Activated T-helper 1 cell treated with anti-CD3 and anti-CD28 coated beads, Interleukin-2, amount 50 U/mL, for 16 hours (primary cell): ENCODE measurements at regions not wholly inside any gene's neighbourhood (a gene's known extent, or its start where the extent isn't known, plus 50 kb on each side); places are given as distances from the start of the nearest gene placed in this dataset.
"Not testable (repeated sequence)": the region's sequence is repeated elsewhere in the genome, so short reads cannot be mapped to it uniquely, and the experiment has no call there.

ENCODE experiments used
- DNase-seq, 2 donors: peaks; one replicate each; pipeline ENCODE4 v3.0.0-alpha.2; 2020; ENCODE audit warnings: low read depth in 1 of 2, low spot score in 1 of 2

DNA sequence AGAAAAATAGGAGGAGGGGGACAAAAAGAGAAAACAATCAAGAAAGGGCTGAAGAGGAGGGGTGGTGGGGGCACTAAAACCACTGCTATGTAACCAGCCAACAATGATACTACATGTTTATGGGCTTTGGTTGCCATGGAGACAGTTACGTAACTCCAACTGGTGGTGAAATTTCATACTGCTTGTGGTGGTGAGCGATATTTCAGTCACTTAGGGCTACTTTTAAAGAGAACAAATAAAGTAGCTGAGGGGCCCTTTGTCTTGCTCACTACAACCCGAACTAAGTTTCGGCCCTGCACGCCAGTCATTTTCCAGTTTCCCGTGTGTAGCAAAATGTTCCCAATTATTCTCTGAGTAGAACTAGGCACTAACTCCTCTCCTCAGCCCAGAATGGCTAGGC is 275.2 kb upstream of the EDA2R start:
- DNase-seq, result no peak

DNA sequence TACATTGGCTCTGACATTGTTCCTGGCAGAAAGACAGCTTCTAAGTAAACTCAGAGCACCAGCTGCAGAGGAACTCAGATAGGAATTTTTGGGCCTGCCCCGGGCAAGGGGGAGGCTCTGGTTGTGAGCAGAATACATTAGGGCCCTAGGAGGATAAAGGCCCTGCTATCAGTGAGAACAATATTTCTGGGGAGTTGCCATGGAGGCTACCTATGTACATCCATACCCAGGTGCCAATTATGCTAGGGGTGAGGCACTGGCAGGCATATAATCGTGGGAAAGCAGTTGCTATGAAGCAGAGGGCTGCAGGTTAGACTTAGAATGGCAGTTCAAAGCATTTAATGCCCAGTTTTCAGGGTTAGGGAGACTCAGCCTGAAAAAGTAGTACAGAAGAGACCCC is 273.5 kb upstream of the EDA2R start:
- DNase-seq, result no peak

DNA sequence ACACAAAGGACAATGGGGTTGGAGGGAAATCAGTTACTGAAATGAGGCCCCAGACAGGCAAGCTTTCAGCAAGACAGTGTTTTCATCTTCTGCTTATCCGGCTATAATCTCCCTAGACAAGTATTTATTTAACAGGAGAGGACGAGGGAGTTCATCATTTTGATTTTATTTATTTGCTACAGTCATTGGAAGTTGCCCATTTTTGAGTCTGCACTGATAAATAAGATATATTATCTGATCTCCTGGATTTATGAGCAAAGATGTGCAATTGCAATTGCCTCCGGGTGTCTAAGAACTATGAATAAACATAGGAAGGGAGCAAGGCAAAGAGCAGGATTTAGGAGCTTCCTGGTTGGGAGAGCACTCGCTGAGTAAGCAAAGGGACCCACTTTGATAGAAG is 263.2 kb upstream of the EDA2R start:
- no peak for DNase-seq

DNA sequence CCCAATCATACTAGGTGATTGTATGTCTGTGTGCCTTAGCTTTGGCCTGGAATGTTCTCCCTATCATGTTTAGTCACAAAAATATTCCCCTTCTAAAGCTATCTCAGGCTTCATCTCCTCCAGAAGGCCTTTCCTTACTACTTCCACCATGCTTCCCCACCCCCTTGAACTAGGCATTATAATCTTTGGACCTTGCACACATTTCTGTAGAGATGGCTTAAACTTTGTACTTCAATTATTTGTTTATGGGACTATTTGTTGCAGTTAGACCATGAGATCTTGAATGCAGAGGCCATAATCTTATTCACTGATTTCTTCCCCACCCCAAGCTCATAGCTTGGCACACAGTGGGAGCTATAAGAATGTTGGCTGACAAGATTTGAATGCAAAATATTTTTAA is 262.0 kb upstream of the EDA2R start:
- DNase-seq, result no peak

DNA sequence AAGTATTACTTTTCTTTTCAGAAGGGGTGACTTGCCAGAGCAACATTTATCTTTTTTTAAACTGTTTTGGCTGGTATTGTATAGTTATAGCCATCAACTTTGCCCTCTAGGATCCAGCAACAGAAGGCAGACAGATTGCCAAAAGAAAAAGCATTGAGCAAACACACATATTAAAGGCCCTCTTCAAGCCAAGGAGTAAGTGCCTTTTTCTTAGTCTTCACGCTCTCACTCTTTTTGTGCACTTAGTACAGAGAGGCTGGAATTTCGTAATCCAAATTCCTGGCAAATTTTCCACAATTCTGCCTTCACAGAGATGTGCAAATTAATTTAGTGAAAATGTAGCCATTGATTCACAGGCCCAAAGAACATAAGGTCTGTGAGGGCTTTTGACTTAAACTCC is 253.1 kb upstream of the EDA2R start:
- DNase-seq, result no peak

DNA sequence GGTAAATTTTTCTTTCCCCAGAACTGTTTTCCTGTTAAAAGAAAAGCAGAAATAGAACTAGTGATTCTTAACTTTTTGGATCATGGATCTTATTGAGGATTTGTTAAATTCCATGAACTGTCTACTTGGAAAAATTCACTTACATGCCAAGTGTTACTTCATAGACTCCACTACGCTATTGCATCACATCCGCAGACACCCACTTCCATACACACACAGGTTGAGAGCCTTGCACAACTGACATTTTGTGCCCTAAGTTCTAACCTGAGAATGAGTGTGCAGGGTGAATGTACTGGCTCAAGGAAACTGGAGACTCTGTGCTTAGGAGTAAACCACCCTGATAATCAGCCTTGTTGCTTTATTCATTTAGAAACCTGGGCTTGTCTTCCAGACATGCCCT is 250.5 kb upstream of the EDA2R start:
- DNase-seq, result no peak

DNA sequence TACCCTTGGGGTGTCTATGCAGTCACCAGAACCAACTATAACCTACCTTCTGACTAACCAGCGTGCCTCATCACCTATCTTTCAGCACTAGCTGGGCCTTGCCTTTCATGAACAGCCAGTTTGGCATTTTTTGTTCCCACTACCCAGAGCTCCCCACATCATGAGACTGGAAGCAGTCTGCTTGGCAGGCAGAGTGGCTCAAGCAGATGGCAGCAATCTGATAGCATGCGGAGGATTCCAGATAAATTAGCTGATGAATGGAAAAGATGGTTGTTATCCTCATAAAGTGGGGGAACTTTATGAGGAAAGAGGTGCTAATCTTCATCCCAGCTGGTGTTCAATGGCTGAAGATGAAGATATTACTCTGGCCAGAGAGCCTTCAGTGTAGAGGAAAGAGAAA is 243.2 kb upstream of the EDA2R start:
- DNase-seq, result no peak

DNA sequence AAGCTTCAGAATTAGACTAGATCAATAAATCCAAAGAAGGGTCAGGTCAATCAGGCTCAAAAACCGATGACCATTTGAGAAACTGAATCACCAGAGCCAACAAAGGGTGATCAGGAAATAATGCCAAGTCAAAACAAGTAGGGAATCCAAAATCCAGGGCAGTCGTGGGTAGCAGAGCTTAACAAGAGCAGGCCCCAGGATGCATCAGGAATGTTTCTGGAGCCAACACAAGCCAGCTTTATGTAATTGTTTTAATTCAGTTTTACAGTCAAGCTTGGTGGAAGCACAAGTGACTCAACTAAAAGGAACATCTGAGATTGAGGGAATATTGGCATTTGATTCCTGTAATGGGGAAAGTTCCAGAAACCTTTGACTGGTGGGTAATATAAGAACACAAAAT is 237.9 kb upstream of the EDA2R start:
- no peak for DNase-seq

DNA sequence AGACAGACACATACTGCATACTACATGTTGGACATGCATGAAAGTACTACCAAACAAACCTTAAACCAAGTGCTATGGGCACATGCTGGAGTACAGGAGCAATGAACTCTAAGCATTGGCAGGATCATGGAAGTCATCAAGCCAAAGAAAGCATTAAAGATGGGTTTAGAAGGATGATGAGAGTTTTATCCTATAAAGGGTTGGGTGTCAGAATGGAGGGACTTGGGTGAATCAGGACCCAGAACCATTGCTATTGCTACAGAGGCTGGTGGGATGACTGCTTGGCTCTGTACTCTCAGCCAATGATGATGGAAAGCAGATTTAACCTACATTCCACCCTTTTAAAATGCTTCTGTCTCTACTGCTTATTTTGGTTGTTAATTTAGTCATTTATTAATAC is 233.9 kb upstream of the EDA2R start:
- DNase-seq, result no peak

DNA sequence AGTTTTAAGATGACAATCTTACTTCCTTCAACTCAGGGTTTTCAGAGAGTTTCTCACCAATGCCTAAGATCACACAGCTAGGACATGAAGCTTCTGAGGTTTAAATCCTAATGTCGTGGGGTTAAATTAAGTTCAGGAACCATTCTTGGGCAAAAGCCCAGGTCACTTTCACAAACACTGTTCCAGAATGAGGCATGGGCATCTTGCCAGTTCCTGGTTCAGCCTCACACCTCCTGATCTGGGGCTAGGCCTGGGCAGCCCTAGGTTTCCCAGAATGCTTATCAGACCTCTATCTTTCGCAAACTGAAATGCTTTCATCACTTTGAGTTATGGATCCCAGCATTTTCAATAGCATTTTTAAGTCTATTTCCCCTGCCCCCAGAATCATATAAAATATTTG is 224.8 kb upstream of the EDA2R start:
- no peak for DNase-seq

DNA sequence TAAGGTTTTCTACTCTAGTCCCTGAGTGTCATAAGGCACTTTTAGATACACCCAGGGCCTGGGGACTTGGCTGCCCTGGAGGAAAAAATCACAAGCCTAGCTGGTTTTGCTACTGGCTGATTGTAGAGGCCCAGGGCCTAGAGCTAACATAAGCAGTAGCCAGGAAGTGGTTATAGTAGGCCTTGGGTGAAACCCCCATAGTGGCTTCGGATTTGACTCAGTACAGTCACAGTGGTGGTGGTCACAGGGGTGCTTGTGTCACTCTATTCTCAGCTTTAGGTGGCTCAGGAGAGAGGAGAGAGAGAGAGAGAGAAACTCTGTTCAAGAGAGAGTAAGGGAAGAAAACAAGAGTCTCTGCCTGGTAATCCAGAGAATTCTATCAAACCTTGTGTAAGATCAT is 194.5 kb upstream of the EDA2R start:
- no peak for DNase-seq

DNA sequence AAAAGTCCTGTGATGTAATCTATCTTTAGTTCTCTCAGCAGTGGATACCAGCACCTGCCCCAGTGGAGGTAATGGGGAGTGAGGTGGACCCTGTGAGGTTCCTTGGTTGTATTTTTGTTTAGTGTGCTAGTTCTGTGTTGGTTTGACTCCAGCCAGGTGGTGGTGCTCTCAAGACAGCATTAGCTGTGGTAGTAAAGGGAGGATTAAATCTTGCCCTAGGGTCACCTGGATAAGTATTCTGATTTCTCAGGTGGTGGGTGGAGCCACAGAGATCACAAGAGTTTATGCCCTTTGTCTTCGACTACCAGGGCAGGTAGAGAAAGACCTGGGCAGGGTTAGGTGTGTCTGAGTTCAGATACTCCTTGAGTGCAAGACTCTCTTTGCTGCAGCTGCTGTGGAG is 176.3 kb upstream of the EDA2R start:
- DNase-seq, result no peak

DNA sequence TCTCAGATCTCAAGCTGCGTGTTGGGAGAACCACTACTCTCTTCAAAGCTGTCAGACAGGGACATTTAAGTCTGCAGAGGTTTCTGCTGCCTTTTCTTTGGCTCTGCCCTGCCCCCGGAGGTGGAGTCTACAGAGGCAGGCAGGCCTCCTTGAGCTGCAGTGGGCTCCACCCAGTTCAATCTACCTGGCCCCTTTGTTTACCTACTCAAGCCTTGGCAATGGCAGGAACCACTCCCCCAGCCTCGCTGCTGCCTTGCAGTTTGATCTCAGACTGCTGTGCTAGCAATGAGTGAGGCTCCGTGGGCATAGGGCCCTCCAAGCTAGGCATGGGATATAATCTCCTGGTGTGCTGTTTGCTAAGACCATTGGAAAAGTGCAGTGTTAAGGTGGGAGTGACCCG is 155.6 kb upstream of the EDA2R start:
- DNase-seq, result not testable (repeated sequence)

DNA sequence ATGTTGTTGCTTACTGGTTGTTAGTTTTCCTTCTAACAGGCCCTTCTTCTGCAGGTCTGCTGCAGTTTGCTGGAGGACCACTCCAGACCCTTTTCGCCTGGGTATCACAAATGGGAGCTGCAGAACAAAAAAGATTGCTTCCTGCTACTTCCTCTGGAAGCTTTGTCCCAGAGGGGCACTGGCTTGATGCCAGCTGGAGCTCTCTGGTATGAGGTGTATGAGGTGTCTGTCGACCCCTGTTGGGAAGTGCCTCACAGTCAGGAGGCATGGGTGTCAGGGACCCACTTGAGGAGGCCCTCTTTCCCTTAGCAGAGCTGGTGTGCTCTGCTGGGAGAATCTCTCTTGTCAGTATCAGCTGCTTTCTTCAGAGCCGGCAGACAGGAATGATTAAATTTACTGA is 127.4 kb upstream of the EDA2R start:
- no peak for DNase-seq

DNA sequence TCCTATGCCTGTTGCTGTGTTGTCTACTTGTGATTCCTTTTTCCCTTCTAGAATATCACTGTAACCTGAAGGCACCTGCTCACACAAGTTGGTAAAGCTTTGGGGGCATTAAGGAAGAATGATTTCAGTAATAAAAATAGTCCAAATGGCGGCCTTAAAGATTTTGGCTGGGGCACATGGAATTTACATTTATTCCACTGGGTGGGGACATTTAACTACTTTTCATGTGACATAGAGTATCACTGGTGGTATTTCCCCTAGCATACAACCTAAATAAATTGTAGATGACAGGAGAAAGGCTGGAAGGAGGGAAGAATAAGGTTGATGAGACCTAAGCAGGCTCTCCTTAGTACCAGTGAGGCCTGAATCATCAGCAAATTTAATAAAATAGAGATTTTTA is 121.8 kb upstream of the EDA2R start:
- DNase-seq, result no peak

DNA sequence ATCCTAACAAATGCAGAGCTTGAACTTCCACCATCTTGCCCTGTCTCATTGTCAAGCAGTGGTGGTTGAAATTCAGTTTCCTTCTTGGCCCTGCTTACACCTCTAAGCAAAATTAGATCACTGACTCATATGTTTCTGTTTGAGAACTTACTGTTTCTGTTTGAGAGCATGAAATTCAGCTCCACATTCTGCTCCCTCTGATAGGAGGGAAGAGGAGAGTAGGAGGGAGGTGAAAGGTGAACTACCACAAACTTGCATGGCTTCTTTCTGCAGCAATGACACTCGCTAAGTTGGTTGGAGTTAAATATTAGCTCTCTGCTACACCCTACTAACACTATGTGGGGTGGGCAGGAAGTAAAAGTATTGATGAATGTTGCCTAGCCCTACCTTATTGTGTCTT is 117.8 kb upstream of the EDA2R start:
- DNase-seq, result no peak

DNA sequence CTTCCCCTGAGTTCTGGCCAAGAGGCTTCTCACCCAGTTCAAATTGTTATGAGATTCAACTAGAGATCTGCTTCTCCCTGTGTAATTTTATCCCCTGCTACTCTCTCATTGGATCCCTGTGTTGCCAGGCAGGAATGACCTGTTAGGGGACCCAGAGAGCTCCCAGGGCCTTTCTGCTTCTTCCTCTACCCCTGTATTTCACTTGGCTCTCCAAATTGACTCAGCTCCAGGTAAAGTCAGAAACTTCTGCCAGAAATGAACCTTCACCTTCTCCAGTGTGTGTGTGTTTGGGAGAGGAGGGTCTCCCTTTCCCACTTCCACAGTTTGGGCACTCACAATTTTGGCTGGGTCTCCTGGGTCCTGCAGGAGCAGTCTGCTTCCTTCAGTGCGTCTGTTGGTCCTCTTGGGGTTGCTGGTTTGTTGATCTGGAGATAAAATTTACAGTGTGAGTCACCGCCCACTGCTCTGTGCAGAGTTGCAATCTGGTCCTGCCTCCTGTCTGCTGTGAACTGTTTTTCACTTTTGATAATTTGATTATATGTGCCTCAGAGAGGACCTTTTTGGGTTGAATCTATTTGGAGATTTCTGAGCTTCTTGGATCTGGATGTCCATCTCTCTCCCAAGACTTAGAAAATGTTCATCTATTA is 112.4 kb upstream of the EDA2R start:
- no peak for DNase-seq

DNA sequence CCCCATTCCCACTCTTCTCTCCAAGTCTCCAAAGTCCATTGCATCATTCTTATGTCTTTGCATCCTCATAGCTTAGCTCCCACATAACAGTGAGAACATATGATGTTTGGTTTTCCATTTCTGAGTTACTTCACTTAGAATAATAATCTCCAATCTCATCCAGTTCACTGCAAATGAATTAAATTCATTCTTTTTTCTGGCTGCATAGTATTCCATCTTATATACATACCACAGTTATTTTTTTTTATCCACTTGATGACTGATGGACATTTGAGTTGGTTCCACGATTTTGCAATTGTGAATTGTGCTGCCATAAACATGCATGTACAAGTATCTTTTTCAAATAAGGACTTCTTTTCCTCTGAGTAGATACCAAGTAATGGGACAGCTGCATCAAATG is 105.6 kb upstream of the EDA2R start:
- DNase-seq, result not testable (repeated sequence)

DNA sequence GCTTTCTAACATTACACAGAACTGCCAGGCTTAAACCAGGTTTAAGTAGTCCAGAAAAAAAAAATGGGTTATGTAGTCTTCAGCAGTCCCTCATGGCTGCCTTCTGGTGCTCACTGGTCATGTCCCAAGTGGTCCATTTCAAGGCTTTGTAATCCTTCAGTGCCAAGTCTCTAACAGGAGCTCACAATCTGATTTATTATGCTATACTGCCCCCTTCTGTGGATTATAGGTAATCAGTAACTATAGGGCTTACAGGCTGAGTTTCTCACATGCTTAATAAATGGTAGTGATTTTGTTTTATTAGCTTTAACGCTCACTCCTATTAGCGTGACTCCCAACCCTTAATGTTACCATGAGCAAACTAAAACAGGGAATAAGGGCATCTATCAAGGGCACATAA is 92.5 kb upstream of the EDA2R start:
- no peak for DNase-seq

DNA sequence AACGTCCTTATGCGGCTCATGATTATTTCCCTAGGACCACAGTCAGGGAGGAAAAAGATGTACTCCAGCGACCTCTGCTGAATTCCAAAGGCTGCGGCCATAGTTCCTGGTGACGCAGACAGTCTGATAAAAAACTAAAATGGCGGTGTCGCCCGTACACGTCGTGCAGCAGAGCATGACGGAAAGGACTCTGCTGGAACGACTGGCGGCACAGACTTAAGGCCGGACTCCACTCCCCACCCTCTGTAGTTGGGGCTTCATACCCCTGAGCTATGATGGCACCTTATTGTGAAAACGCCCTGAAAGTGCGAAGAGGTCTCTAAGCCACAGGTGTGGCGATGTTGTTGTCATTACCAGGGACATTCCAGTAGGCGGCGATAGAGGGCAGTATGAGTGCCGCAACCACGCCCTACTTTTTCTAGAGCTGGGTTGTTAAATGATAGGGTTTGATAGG is 90.0 kb upstream of the EDA2R start:
- DNase-seq, result peak; percentile 3 to 15

DNA sequence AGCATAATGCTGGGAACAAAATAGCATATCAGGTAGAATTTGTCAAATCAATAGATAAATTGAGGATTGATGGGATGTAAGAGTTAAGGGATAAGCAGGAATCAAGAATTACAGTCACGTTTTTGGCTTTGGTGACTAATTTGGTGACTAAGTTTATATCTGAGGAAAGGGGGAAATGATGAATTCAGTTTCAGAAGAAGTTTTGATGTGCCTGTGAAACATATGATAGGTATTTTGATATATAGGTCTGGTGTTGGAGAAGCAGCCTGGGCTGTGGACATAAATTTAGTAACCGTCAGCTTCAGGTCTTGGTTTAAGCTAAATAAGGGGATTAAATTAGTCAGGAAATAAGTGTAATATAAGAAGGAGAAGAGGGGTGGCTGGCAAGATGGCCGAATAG is 79.0 kb upstream of the EDA2R start:
- DNase-seq, result no peak

DNA sequence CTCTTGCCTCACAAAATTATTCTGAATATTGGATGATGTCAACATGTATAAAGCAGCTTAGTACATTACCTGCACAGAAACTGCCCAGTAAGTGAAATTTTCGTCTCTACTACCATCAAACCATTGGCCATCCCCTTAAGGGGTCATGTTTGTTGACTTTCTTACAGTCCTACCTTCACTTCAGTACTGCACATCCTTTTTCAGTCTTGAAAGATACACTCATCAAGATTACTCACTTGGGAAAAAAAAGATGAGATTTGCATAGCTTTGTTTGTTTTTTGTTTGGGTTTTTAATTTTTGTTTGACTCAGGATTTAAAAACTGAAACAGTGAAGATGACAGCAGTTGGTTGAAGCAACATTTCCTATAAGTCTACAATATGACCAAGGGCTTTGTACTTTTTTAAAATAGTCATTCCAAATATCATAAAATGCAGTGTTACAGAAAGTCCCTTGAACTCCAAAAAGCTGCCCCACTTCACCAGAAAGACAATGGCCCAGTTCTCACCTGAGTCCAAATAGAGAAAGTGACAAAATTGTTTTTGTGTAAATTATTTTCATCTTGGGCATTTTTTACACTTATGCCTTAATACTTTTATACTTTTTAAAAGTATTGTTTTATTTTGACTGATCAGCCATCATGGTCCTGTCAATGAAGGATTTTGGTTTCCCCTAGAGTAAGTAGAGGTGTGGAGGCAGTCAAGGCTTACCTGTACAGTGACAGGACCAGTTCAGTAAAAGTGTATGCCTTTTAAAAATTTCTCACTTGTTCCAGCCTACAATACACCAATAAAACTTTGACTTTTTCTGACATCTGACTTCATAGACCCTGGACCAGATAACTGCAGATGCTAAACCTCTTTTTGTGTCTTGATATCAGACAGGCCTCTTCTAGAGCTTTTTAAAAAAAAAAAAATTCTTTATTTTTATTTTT is 59.7 kb upstream of the EDA2R start:
- DNase-seq, result no peak

DNA sequence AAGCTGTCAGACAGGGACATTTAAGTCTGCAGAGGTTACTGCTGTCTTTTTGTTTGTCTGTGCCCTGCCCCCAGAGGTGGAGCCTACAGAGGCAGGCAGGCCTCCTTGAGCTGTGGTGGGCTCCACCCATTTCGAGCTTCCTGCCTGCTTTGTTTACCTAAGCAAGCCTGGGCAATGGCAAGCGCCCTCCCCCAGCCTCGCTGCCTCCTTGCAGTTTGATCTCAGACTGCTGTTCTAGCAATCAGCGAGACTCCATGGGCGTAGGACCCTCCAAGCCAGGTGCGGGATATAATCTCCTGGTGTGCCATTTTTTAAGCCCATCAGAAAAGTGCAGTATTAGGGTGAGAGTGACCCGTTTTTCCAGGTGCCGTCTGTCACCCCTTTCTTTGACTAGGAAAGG is 53.6 kb upstream of the EDA2R start:
- not testable (repeated sequence) for DNase-seq
